ENCODE measurements at regions not wholly inside any gene's neighbourhood (a gene's known extent, or its start where the extent isn't known, plus 50 kb on each side); places are given as distances from the start of the nearest gene placed in this dataset.

GRCh38 chr7:18177815-18178660, 150.4 kb upstream of the PRPS1L1 start:
- no peaks in the 10 kb centered on the region for H3K79me1 ChIP-seq (ENCODE audit: low read depth in 1 of 2, low read length in 2 of 2)
- intact Hi-C loops (cut with micrococcal nuclease): no loop called here
- WGBS, 2 experiments (ENCODE audit: extremely low coverage in 2 of 2, insufficient read length in 1 of 2): 80% methylated on average over 1 of the region's 7 CpGs; no CpG with 5 or more reads in 1 of the 2 experiments

More at GRCh38 chr7:18177815-18178660, 150.4 kb upstream of the PRPS1L1 start:
- ChIA-PET CTCF (no interaction called here), POLR2A (ENCODE audit: unreplicated experiment) (no interaction called here)
- Histone ChIP-seq H2AK9ac (replicated peaks; ENCODE audit: low read depth, low read length, poor library complexity) (no peak overlapping the region), H4K91ac (ENCODE audit: insufficient read depth, low read depth, low read length) (no peak overlapping the region), H3K27me3 (ENCODE audit: control insufficient read depth, insufficient read depth, low read length) (no peaks in the 10 kb centered on the region; the same call in 1 of the 2 replicates), H3K9me1 (ENCODE audit: insufficient read depth, low read length) (no peaks in the 10 kb centered on the region), H3K9ac (ENCODE audit: low read depth, low read length) (no peak overlapping the region), H3K9me3 (ENCODE audit: control insufficient read depth, insufficient read depth, low read length) (no peaks in the 10 kb centered on the region), H2BK20ac (ENCODE audit: low read depth, low read length) (no peak overlapping the region), H3K23ac (ENCODE audit: low read depth, low read length) (no peak overlapping the region), H3K4me3 (ENCODE audit: insufficient read depth, low read depth, low read length) (no peak overlapping the region), H2BK5ac (ENCODE audit: low read depth, low read length, poor library complexity, severe bottlenecking) (no peak overlapping the region), H3K56ac (ENCODE audit: extremely low read depth, insufficient read depth, low read length) (no peak overlapping the region), H3K4ac (ENCODE audit: low read depth, low read length) (no peak overlapping the region), H2AFZ (replicated peaks; ENCODE audit: low read length, poor library complexity) (no peak overlapping the region), H4K5ac (ENCODE audit: low read depth, low read length) (no peak overlapping the region), H3K14ac (replicated peaks; ENCODE audit: low read depth, low read length) (no peak overlapping the region), H3K18ac (ENCODE audit: low read depth, low read length) (no peak overlapping the region), H2BK120ac (ENCODE audit: low read depth, low read length) (no peak overlapping the region), H4K8ac (ENCODE audit: low read depth in 2 of 2, low read length in 2 of 2) (no peak overlapping the region), H4K20me1 (ENCODE audit: insufficient read depth, low read length) (no peaks in the 10 kb centered on the region), H3K36me3 (ENCODE audit: control insufficient read depth, insufficient read depth, low read length) (no peaks in the 10 kb centered on the region), H2BK15ac (ENCODE audit: low read depth, low read length) (no peak overlapping the region), H3K4me2 (ENCODE audit: low read depth, low read length) (no peak overlapping the region), H2AK5ac (ENCODE audit: low read depth, low read length) (no peak overlapping the region), H3K4me1 (ENCODE audit: control insufficient read depth, insufficient read depth, low read length) (0 out of 2 replicates have a peak, but pooled peaks cover 1% of the 10 kb centered on the region), H3K27ac (ENCODE audit: insufficient read depth, low read length) (no peak overlapping the region)
- in situ Hi-C loops (cut with MboI; ENCODE audit: low sequenced_read_pairs) (no loop called here), dilution Hi-C loops (cut with HindIII; ENCODE audit: low sequenced_read_pairs, unreplicated experiment) (no loop called here)
- ATAC-seq (ENCODE audit: low read depth) (no peak), DNase-seq (no peak)
- TF ChIP-seq MXI1 (IDR thresholded peaks at IDR 0.05; ENCODE audit: borderline replicate concordance, low read depth, low read length) (no peak), CTCF (conservative IDR thresholded peaks at IDR 0.05; ENCODE audit: low read depth, low read length) (no peak), BHLHE40 (IDR thresholded peaks at IDR 0.05; ENCODE audit: low read depth, low read length) (no peak), CHD1 (IDR thresholded peaks at IDR 0.05; ENCODE audit: low read depth, low read length) (no peak)
- no TSS peak for BruUV-seq (replicated peaks)

All from IMR-90 (cell line).